Neural cell (in vitro differentiated cells): ENCODE measurements at regions not wholly inside any gene's neighbourhood (a gene's known extent, or its start where the extent isn't known, plus 50 kb on each side); places are given as distances from the start of the nearest gene placed in this dataset.

Experiments used
- CTCF ChIP-seq: fragments of 450-650 bp; IDR thresholded peaks from 2 replicates; pipeline ENCODE4 v1.5.1; 2014; ENCODE audit warnings: antibody characterized with exemption, mild to moderate bottlenecking, moderate library complexity; ENCODE audit not compliant: poor library complexity, severe bottlenecking
- EZH2 ChIP-seq: fragments of 200-600, 300-800 bp; shearing (Covaris generic), sonication (generic); IDR thresholded peaks from 2 replicates; pipeline ENCODE4 v1.6.1; 2014; ENCODE audit warnings: antibody characterized with exemption, low read length, borderline replicate concordance, mild to moderate bottlenecking; ENCODE audit not compliant: insufficient read depth, poor library complexity, severe bottlenecking
- POLR2AphosphoS5 ChIP-seq: IDR thresholded peaks from 2 replicates; pipeline ENCODE4 v1.6.1; 2012
- RAD21 ChIP-seq: fragments of 450-650 bp; conservative IDR thresholded peaks from 2 replicates; pipeline ENCODE4 v1.6.1; 2014; ENCODE audit warnings: antibody characterized with exemption, mild to moderate bottlenecking, moderate library complexity

DNA sequence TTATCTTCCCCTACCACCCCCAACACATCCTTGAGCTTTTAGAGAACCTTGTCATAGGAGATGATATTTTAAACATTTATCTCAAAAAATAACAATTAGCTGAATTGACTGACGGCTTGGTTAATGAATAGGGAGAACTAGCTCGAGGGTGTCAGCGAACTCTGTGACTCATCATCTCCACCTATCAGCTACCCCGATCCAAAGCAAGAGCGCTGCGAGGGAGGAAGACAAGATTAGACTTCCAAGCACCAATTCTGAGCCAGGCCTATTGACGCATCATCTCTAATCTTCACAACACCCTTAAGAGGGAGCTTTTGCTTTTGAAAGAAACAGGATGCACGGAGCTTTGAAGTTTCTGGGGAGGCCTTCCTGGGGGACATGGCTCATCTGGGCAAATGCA is 51.0 kb upstream of the GALNT18 start:
- TF ChIP-seq CTCF (no peak), POLR2AphosphoS5 (no peak), RAD21 (no peak), EZH2 (no peak)
